HG03521 (cell line): ENCODE measurements at regions not wholly inside any gene's neighbourhood (a gene's known extent, or its start where the extent isn't known, plus 50 kb on each side); places are given as distances from the start of the nearest gene placed in this dataset.
A peak's percentile ranks its signal among the peaks of the same experiment; 100 is the strongest.

ENCODE experiments used
- ATAC-seq: cut with Tn5 transposase; IDR thresholded peaks from one replicate; pipeline ENCODE4 v1.9.1; 2021; ENCODE audit warnings: mild to moderate bottlenecking, moderate library complexity; ENCODE audit not compliant: unreplicated experiment

GRCh38 chr16:51630076-51630475, 479.0 kb upstream of the SALL1 start:
- ATAC-seq: no peak

GRCh38 chr16:51629576-51629975, 478.5 kb upstream of the SALL1 start:
- ATAC-seq: no peak

DNA sequence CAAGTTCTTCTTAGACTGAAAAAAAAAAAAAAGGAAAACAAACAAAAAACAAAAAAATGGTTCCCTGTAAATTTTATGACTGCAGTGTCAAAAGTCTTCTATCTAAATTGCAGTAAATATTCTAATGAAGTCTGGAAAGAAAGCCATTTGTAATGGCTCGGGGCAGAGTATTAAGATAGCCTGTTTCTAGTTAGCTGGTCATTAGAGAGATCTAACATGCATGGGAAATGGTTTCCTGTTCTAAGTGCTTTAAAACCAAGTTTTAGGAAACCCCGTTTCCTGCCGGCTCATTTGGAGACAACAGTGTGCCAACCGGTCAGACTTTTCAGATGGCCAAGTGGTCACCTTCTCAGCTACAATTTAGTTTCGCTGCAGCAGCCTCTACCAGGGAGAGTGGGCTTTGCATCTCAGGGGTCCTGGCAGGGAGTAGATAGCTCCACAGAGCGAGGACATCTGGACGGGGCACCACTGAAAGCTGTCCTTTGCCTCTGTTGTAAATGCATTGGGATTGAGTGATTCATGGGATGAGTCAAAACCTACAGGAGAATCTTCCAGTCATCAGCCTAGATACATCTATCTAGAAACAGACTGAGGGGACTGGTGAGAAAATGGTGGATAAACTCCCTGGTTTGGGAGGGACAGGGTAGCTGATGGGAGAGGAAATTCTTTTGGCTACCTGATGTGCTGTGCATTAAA, 473.2 kb upstream of the SALL1 start:
- ATAC-seq: no peak

DNA sequence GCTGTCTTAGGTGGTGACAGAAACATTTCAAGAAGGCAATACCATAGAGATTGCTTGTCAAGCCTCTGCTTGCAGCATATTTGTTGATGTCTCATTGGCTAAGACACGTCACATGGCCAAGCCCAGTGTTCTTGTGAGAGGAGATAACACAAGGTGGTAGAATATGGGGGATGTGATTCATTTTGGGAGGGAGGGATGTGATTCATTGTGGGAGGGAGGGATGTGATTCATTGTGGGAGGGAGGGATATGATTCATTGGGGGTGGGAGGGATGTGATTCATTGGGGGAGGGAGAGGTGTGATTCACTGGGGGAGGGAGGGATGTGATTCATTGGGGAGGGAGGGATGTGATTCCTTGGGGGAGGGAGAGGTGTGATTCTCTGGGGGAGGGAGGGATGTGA, 470.5 kb upstream of the SALL1 start:
- no peak for ATAC-seq

GRCh38 chr16:51615141-51615540, 464.1 kb upstream of the SALL1 start:
- no peak for ATAC-seq

- ATAC-seq: no peak
These were observed 456.2 kb upstream of the SALL1 start for GRCh38 chr16:51607201-51607651.

GRCh38 chr16:51596247-51596646, 445.2 kb upstream of the SALL1 start:
- no peak for ATAC-seq

DNA sequence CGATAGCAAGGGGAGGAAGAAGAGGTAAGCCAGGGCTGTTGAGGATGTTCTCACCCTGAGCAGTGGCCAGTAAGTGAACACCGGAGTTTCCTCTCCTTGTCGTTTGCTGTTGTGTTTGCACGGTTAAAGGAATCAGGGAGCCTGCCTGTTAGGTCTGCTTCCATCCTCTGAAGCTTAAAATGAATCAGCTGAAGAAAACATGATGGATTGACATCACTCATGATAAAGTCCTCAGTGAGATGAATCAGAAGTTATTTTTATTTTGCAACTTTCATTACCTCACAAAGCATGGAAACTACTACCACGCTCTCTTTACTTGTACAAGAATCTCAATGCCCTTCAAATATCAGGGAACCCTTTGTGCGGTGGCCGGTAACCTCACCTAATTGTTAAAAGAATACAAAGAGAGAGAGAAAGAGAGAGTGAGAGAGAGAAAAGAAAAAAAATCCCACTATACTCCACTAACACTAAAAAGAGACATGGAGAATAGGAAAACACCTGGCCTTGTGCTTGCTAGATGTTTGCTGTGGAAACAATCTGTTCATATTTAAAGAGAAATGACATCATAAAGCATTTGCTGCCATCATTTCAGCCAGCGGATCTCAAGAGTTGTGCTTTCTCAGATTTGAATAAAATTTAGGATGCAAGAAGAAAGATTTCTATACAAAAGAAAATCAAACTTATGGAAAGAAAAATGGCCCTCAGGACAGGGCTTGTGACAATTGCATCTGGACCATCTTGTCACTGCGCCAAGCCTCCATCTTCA, 441.6 kb upstream of the SALL1 start:
- no peak for ATAC-seq

DNA sequence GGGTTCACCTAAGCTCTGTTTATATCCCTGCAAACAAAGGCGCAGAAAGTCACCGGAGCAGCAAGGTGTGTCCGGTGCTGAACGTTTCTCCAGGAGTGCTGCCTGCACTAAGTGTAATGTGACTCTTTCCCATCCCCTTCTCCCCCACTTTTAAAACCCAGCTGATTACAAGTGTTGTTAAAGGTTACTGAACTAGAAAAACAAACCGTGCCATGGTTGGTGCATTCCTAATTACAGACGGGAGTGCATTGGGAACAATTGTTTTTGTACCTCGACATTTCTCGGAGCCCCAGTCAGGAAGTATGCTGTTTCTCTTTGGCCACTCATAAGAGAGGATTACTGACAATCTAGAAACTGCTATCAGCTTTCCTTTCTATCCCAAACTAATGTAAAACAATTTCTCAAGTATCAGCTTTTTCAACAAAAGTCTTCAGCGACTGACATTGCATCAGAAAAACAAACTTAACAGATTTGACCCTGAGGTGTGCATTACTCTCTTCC, 441.0 kb upstream of the SALL1 start:
- no peak for ATAC-seq

GRCh38 chr16:51591480-51591879, 440.4 kb upstream of the SALL1 start:
- ATAC-seq: no peak

GRCh38 chr16:51579652-51580360, 428.7 kb upstream of the SALL1 start:
- ATAC-seq: no peak

DNA sequence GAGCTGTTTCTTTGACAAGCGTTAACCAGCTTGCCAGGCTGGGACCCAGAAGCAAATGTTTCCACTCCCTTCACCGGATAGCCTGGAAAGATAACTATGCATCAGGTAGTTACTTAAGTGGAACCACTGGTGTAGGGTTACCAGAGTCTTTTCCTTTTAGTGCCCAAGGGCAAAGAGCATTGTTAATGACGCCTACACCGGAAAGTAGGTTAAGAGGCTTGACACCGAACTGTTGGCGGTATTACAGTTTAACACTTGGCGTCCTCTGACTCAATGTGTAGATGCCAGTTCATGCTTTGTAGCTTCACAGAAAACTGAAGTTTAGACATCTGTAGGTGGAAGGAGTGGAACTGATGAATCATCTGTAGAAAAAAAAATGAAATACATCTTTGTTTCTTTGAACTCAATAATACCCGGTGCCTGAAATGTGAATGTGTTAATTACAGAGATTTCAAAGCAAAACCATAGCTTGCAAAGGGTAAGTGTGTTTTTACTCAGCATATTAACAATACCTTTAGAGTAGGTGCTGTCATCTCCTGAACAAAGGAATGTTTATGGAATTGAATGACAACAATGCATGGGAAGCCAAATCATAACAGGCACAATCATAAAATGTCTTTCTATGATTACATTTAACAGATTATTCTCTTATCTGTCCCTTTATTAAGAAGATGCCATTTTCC, 426.7 kb upstream of the SALL1 start:
- ATAC-seq: no peak

DNA sequence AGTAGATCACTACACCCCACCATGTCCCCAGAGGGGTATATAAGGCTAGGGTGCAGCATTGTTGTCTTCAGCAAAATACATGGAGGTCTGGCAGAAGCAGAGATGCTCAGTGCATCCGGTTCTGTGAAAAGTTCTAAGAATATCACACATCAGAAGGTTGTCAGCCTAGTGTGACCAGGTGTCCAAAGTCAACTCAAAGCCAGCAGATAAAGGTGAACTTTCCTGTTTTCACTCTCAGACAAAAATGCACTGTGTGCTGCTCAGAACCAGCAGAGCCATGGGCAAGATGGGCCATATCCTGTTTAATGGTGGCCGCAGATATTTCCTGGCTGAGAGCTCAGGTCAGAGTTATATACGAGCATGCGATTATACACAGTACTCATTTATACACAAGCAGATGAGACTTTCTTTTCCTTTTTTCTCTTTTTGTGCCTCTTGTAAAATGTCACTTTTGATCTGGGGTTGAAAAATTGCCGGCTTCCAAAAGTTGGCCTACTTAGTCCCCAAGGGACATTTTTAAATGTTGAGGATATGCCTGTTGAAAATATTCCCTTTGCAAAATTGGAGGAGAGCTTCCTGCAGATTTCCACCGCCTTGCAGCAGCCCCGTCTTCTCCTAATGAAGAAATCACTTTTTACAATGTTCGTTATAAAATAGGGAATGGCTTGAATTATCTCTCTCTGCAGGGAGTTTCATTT, 425.6 kb upstream of the SALL1 start:
- ATAC-seq: no peak

DNA sequence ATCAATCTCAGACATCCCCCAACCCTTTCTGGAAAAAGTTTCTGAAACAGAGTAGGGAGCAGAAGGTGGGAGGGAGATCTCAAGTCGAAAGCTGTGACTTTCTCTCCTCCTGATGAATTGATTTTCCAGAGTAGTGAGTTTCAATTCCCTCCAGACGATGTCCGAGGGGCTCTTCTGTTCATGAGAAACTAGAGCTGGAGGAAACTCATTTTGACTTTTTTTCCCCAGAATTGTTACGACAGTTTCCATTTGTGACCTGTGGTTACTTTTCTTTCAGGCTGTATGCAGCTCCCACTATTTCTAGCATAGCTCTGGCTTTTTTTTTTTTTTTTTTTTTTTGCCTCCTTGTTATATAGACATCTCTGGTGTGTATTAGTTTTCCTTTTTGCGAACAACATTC, 422.1 kb upstream of the SALL1 start:
- no peak for ATAC-seq

DNA sequence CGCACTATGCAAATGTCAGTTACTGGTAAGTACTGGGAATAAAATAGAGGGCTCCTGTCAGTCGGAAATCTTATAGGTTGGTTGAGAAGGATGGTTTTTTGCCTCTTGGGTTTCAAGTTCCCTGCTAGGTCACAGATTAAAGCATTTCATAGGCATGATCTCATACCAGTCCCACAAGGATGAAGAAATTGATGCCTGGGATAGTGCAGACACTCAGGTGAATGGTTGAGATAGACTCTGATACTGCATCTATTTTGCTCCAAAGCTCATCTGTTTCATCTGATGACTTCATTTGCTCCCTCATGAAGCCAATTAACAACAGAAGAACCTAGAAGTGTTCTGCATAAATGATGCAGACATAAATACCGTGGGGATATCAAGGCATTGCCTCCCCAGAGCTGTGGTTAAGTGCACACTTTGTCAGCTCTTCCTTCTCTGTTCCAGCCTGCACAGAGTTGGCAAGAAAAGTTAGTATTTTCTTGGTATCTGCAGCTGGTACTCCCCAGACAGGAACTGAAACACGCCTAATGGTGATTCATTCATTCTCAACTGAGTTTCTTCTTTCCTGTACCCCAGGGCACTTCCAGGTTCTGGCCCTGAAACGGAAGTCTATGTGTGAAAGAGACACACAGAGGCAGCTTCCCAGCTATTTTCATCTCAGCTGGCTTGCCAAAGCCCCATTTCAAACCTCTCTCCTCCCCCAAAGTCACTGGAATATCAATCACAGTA, 418.3 kb upstream of the SALL1 start:
- peak; percentile 53 for ATAC-seq

DNA sequence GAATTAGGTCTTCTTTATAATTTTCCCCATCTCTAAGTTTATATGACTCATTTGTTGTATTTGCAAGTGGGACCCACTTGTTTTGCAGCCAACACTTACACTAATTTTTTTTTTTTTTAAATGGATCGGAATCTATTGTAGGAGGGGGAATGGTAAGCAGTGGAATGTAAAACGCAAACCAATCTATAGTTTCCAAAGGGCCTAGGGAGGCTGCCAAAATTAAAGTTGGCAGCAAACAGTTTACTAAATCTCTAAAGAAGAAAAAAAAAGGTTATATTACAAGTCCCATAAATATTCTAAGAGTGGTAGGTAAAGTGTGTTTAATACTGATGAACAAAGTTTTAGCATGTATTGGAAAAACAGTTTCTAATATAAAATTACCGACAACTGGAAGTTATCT, 416.8 kb upstream of the SALL1 start:
- no peak for ATAC-seq

DNA sequence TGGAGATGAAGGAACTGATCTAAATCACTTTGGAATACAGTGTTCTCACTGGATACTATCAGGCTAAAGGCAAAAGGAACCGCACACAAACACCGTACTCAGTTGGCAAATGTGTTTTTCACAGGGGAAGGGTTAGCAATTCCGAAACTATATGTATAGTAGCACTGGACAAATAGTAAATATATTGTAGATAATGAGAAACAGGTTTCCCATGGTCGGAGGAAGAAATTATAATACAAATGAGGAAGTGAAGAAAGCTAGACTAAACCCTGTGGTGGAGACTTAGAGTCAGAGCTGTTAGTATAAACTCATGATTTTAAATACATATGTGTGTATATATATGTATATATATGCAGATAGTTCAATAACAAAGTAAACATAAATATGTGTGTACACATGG, 414.1 kb upstream of the SALL1 start:
- ATAC-seq: peak; percentile 71

DNA sequence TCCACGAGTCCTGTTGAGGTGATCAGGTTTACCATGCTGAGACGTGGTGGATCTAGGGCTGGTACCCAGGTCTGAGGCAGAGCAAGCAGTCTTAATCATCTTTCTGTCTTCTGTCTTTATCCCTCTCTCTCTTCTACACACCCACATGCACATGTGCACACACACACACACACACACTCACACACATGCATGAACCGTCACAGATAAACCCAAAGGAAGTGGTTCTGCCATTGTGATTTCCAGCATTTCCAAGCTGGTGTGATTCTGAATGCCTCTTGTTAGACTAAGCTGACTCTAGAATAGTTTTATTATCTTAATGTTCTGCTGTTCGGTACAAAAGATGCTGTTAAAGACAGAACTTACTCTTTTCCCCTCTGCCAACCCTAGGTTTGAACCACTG, 411.8 kb upstream of the SALL1 start:
- no peak for ATAC-seq

- no peak for ATAC-seq
These were observed 408.8 kb upstream of the SALL1 start for GRCh38 chr16:51559901-51560300.

DNA sequence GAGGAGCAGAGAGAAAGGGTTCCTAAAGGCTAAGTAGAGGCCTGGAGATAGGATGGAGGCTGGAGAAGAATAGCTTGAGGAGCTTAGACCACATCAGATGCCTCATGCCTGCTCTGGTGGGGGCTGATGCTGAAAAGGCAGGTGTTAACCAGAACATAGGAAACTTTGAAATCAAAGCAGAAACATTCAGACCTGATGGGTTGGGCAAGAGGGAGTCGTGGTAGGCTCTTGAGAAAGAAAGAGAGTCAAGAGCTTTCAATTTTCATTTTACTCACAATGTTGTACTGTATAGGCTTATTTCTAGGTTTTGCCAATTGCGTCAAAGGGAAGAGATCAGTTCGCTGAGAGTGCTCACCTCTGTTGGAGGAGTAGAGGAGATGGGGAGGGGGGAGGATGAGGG, 406.6 kb upstream of the SALL1 start:
- ATAC-seq: no peak
